ENCODE measurements at regions not wholly inside any gene's neighbourhood (a gene's known extent, or its start where the extent isn't known, plus 50 kb on each side); places are given as distances from the start of the nearest gene placed in this dataset.

- WGBS (ENCODE audit: low lambda C conversion rate), result 0% methylated on average over 1 of the region's 1 CpG
- no peak for FAIRE-seq
- TF ChIP-seq CCDC6 (CRISPR knock-in tag; IDR thresholded peaks at IDR 0.05) (no peak), NBN (conservative IDR thresholded peaks at IDR 0.05) (no peak)
- Histone ChIP-seq H3K9ac (ENCODE audit: insufficient read depth, low read depth, low read length) (no peak overlapping the region), H3K9me3 (ENCODE audit: low read length) (no peaks in the 10 kb centered on the region), H3K4me3 (replicated peaks in 1 of 3; ENCODE audit: insufficient read depth in 1 of 3, low read depth in 2 of 3, low read length in 3 of 3) (no peak overlapping the region), H3K27me3 (ENCODE audit: control insufficient read depth in 1 of 2, insufficient read depth in 2 of 2, low read length in 2 of 2) (no peaks in the 10 kb centered on the region), H3K4me1 (ENCODE audit: insufficient read depth, low read length) (no peaks in the 10 kb centered on the region), H2AFZ (ENCODE audit: low read length) (no peak overlapping the region), H3K36me3 (replicated peaks in 1 of 2; ENCODE audit: control insufficient read depth in 1 of 2, insufficient read depth in 2 of 2, low read length in 2 of 2) (no peaks in the 10 kb centered on the region), H3K4me2 (ENCODE audit: low read depth, low read length) (no peak overlapping the region), H3K79me2 (ENCODE audit: insufficient read depth, low read length) (no peaks in the 10 kb centered on the region), H3K27ac (ENCODE audit: extremely low read length, insufficient read depth, low read length) (no peak overlapping the region), H4K20me1 (ENCODE audit: insufficient read depth, low read length) (no peaks in the 10 kb centered on the region)
- ChIA-PET POLR2A (no interaction called here), CTCF (ENCODE audit: low intra/inter-chr PET ratio, low total read pairs) (no interaction called here)
- no peak for ATAC-seq
- DNase-seq (ENCODE audit: low spot score), result no peak
- intact Hi-C loops (cut with micrococcal nuclease; ENCODE audit: unreplicated experiment) (no loop called here), in situ Hi-C loops (cut with HindIII; ENCODE audit: extremely low pct_ligation_motif_present, low pct_unique_long_range_greater_than_20kb) (loop anchor here (25.0 kb wide), 1 partner anchor 553 kb away; no protein-coding TSS in a partner anchor)
- no TSS peak for BruUV-seq (replicated peaks)
Observed at GRCh38 chr9:13809401-13809800, 504.5 kb downstream of the NFIB start.

GRCh38 chr9:13807118-13807517 lies 506.8 kb downstream of the NFIB start:
- Histone ChIP-seq H4K20me1 (ENCODE audit: insufficient read depth, low read length) (no peaks in the 10 kb centered on the region), H3K9ac (ENCODE audit: insufficient read depth, low read depth, low read length) (no peak overlapping the region), H3K4me3 (replicated peaks in 1 of 3; ENCODE audit: insufficient read depth in 1 of 3, low read depth in 2 of 3, low read length in 3 of 3) (no peak overlapping the region), H3K36me3 (replicated peaks in 1 of 2; ENCODE audit: control insufficient read depth in 1 of 2, insufficient read depth in 2 of 2, low read length in 2 of 2) (no peaks in the 10 kb centered on the region), H3K27ac (ENCODE audit: extremely low read length, insufficient read depth, low read length) (no peak overlapping the region), H3K27me3 (ENCODE audit: control insufficient read depth in 1 of 2, insufficient read depth in 2 of 2, low read length in 2 of 2) (no peaks in the 10 kb centered on the region), H2AFZ (ENCODE audit: low read length) (no peak overlapping the region), H3K9me3 (ENCODE audit: low read length) (no peaks in the 10 kb centered on the region), H3K4me1 (ENCODE audit: insufficient read depth, low read length) (no peaks in the 10 kb centered on the region), H3K4me2 (ENCODE audit: low read depth, low read length) (no peak overlapping the region), H3K79me2 (ENCODE audit: insufficient read depth, low read length) (no peaks in the 10 kb centered on the region)
- ChIA-PET POLR2A (no interaction called here), CTCF (ENCODE audit: low intra/inter-chr PET ratio, low total read pairs) (no interaction called here)
- DNase-seq (ENCODE audit: low spot score) (no peak), FAIRE-seq (no peak), ATAC-seq (no peak)
- 5% methylated on average over 4 of the region's 4 CpGs for WGBS (ENCODE audit: low lambda C conversion rate)
- in situ Hi-C loops (cut with HindIII; ENCODE audit: extremely low pct_ligation_motif_present, low pct_unique_long_range_greater_than_20kb) (loop anchor here (25.0 kb wide), 1 partner anchor 555 kb away; no protein-coding TSS in a partner anchor), intact Hi-C loops (cut with micrococcal nuclease; ENCODE audit: unreplicated experiment) (no loop called here)
- no TSS peak for BruUV-seq (replicated peaks)
- TF ChIP-seq ZNF639 (CRISPR knock-in tag; conservative IDR thresholded peaks at IDR 0.05) (no peak), ZNF709 (CRISPR knock-in tag; IDR thresholded peaks at IDR 0.05) (no peak), ZNF740 (CRISPR knock-in tag; IDR thresholded peaks at IDR 0.05) (no peak), U2AF2 (IDR thresholded peaks at IDR 0.05; ENCODE audit: low read depth, low read length) (no peak), REL (CRISPR knock-in tag; conservative IDR thresholded peaks at IDR 0.05) (no peak), HOXA3 (CRISPR knock-in tag; IDR thresholded peaks at IDR 0.05) (no peak), KDM5B (CRISPR knock-in tag; IDR thresholded peaks at IDR 0.05; ENCODE audit: borderline replicate concordance) (no peak), ZHX1 (CRISPR knock-in tag; IDR thresholded peaks at IDR 0.05; ENCODE audit: low read depth) (no peak), CENPBD1 (CRISPR knock-in tag; IDR thresholded peaks at IDR 0.05; ENCODE audit: borderline replicate concordance, low read depth) (no peak), ZBTB21 (CRISPR knock-in tag; IDR thresholded peaks at IDR 0.05) (no peak)
